Keratinocyte (primary cell): ENCODE measurements at regions not wholly inside any gene's neighbourhood (a gene's known extent, or its start where the extent isn't known, plus 50 kb on each side); places are given as distances from the start of the nearest gene placed in this dataset.

ENCODE experiments used
- DNase-seq: peaks from one replicate; pipeline ENCODE4 v3.0.0-alpha.2; 2011; ENCODE audit warnings: low read depth, missing footprints, low spot score
- FAIRE-seq: peaks from 2 replicates; lab custom pipeline; 2011; peaks lifted over from hg19 to GRCh38; lab: Jason Lieb, UNC
- H2AFZ ChIP-seq: 2 replicates; pipeline ENCODE4 v1.6.0; 2012; ENCODE audit warnings: low read length, control low read depth, inconsistent platforms; ENCODE audit not compliant: control insufficient read depth
- H3K27ac ChIP-seq: 2 replicates; pipeline ENCODE4 v1.5.1; 2011; ENCODE audit warnings: low read length; ENCODE audit not compliant: control insufficient read depth, insufficient read depth
- H3K27me3 ChIP-seq: 3 replicates; pipeline ENCODE4 v1.6.0; 2011; ENCODE audit warnings: low read length; ENCODE audit not compliant: control insufficient read depth, insufficient read depth; ENCODE audit errors: extremely low read depth
- H3K36me3 ChIP-seq, 2 experiments: 2 replicates in 1 of 2; 3 replicates in 1 of 2; pipeline ENCODE4 v1.5.1; 2011; ENCODE audit warnings: low read length in 2 of 2, mild to moderate bottlenecking in 1 of 2; ENCODE audit not compliant: control insufficient read depth in 2 of 2, insufficient read depth in 2 of 2; ENCODE audit errors: extremely low read depth in 1 of 2
- H3K4me1 ChIP-seq: 3 replicates; pipeline ENCODE4 v1.5.1; 2011; ENCODE audit warnings: low read length; ENCODE audit not compliant: control insufficient read depth, insufficient read depth; ENCODE audit errors: extremely low read depth
- H3K4me2 ChIP-seq: 3 replicates; pipeline ENCODE4 v1.6.0; 2011; ENCODE audit warnings: low read depth, low read length; ENCODE audit not compliant: control insufficient read depth, insufficient read depth; ENCODE audit errors: extremely low read depth
- H3K4me3 ChIP-seq, 3 experiments: fragments of 200-600 bp in 1 of 3; sonication (generic) in 1 of 3; 2 replicates in 2 of 3; 3 replicates in 1 of 3; pipeline ENCODE4 v1.5.1; 2011 to 2016; ENCODE audit warnings: low read length in 3 of 3, mild to moderate bottlenecking in 3 of 3, control low read depth in 2 of 3, inconsistent platforms in 1 of 3, low read depth in 1 of 3, mixed read lengths in 1 of 3, mixed run types in 1 of 3, moderate library complexity in 1 of 3; ENCODE audit not compliant: control insufficient read depth in 2 of 3, insufficient read depth in 2 of 3; ENCODE audit errors: extremely low read depth in 1 of 3
- H3K79me2 ChIP-seq: 2 replicates; pipeline ENCODE4 v1.6.0; 2012; ENCODE audit warnings: low read length; ENCODE audit not compliant: control insufficient read depth, insufficient read depth
- H3K9ac ChIP-seq: 3 replicates; pipeline ENCODE4 v1.6.0; 2011; ENCODE audit warnings: low read length; ENCODE audit not compliant: control insufficient read depth, insufficient read depth; ENCODE audit errors: extremely low read depth
- H3K9me1 ChIP-seq: 3 replicates; pipeline ENCODE4 v1.6.0; 2011; ENCODE audit warnings: low read length; ENCODE audit not compliant: control insufficient read depth, insufficient read depth; ENCODE audit errors: extremely low read depth
- H3K9me3 ChIP-seq: 2 replicates; pipeline ENCODE4 v1.5.1; 2012; ENCODE audit warnings: low read depth, low read length; ENCODE audit not compliant: control insufficient read depth
- H4K20me1 ChIP-seq: 3 replicates; pipeline ENCODE4 v1.6.0; 2011; ENCODE audit warnings: low read length; ENCODE audit not compliant: control insufficient read depth, insufficient read depth; ENCODE audit errors: extremely low read depth
- CTCF ChIP-seq, 3 experiments: IDR thresholded peaks in 1 of 3; conservative IDR thresholded peaks in 1 of 3; optimal IDR thresholded peaks in 1 of 3; 2 replicates in 2 of 3; 3 replicates in 1 of 3; pipeline versions ENCODE3 to v1.5.1; 2011; ENCODE audit warnings: low read length in 3 of 3, mild to moderate bottlenecking in 3 of 3, moderate library complexity in 2 of 3, control low read depth in 1 of 3, inconsistent platforms in 1 of 3; ENCODE audit not compliant: insufficient read depth in 2 of 3; ENCODE audit errors: extremely low read depth in 1 of 3
- EZH2 ChIP-seq: IDR thresholded peaks from one replicate; pipeline ENCODE4 v1.6.1; 2012; ENCODE audit warnings: inconsistent platforms, mild to moderate bottlenecking, low read length, moderate library complexity
- dilution Hi-C: fragments of 300-500 bp; cut with MboI; formaldehyde crosslinking; loops from one replicate; pipeline ENCODE4 v1.7.0; 2020; ENCODE audit warnings: low sequenced_read_pairs; ENCODE audit not compliant: extremely low pct_ligation_motif_present

- H4K20me1 ChIP-seq: no peaks in the 10 kb centered on the region
- H3K79me2 ChIP-seq: no peaks in the 10 kb centered on the region
- H3K4me3 ChIP-seq: no peak overlapping the region
- FAIRE-seq: no peak
- no peak overlapping the region for H3K27ac ChIP-seq
- no peak overlapping the region for H3K9ac ChIP-seq
- H3K27me3 ChIP-seq: peaks cover 27% of the 10 kb centered on the region
- H3K4me2 ChIP-seq: no peak overlapping the region
- no peaks in the 10 kb centered on the region for H3K9me1 ChIP-seq
- dilution Hi-C loops: no loop called here
- no peak overlapping the region for H2AFZ ChIP-seq
- no peaks in the 10 kb centered on the region for H3K9me3 ChIP-seq
- no peaks in the 10 kb centered on the region for H3K36me3 ChIP-seq
- DNase-seq: no peak
- H3K4me1 ChIP-seq: peaks cover 8% of the 10 kb centered on the region
- TF ChIP-seq EZH2: no peak
- no peak for TF ChIP-seq CTCF (optimal IDR thresholded peaks at IDR 0.05 in 1 of 3, IDR thresholded peaks at IDR 0.05 in 1 of 3, conservative IDR thresholded peaks at IDR 0.05 in 1 of 3; ENCODE audit: extremely low read depth in 1 of 3, insufficient read depth in 2 of 3, low read length in 3 of 3)
These were observed 77.3 kb upstream of the NAV2 start for GRCh38 chr11:19635332-19635731.

GRCh38 chr11:19633276-19633675 is 79.4 kb upstream of the NAV2 start:
- H3K27ac ChIP-seq: no peak overlapping the region
- dilution Hi-C loops: no loop called here
- no peak for FAIRE-seq

More at GRCh38 chr11:19633276-19633675, 79.4 kb upstream of the NAV2 start:
- H3K9me3 ChIP-seq: no peaks in the 10 kb centered on the region
- no peaks in the 10 kb centered on the region for H3K79me2 ChIP-seq
- H3K36me3 ChIP-seq: no peaks in the 10 kb centered on the region
- peaks cover 8% of the 10 kb centered on the region for H3K4me1 ChIP-seq
- H3K9me1 ChIP-seq: no peaks in the 10 kb centered on the region
- no peak for DNase-seq
- TF ChIP-seq EZH2: no peak
- no peak for TF ChIP-seq CTCF (optimal IDR thresholded peaks at IDR 0.05 in 1 of 3, IDR thresholded peaks at IDR 0.05 in 1 of 3, conservative IDR thresholded peaks at IDR 0.05 in 1 of 3; ENCODE audit: extremely low read depth in 1 of 3, insufficient read depth in 2 of 3, low read length in 3 of 3)
- no peak overlapping the region for H3K4me3 ChIP-seq
- H4K20me1 ChIP-seq: no peaks in the 10 kb centered on the region
- peaks cover 27% of the 10 kb centered on the region for H3K27me3 ChIP-seq
- H3K4me2 ChIP-seq: no peak overlapping the region
- H3K9ac ChIP-seq: no peak overlapping the region
- H2AFZ ChIP-seq: no peak overlapping the region
